IPS DF 6.9 (cell line): ENCODE measurements at regions not wholly inside any gene's neighbourhood (a gene's known extent, or its start where the extent isn't known, plus 50 kb on each side); places are given as distances from the start of the nearest gene placed in this dataset.

Experiments used
- DNase-seq: peaks from one replicate; pipeline ENCODE4 v3.0.0-alpha.2; 2013; ENCODE audit warnings: low read depth, low spot score
- H3K27ac ChIP-seq: one replicate; pipeline ENCODE4 v1.5.1; 2013; ENCODE audit warnings: low read length, control low read depth
- H3K27me3 ChIP-seq: 2 replicates; pipeline ENCODE4 v1.6.1; 2013; ENCODE audit warnings: mild to moderate bottlenecking, low read length; ENCODE audit not compliant: control insufficient read depth, insufficient read depth
- H3K36me3 ChIP-seq: 2 replicates; pipeline ENCODE4 v1.6.1; 2013; ENCODE audit warnings: low read length; ENCODE audit not compliant: control insufficient read depth, insufficient read depth
- H3K4me1 ChIP-seq: 2 replicates; pipeline ENCODE4 v1.6.1; 2013; ENCODE audit warnings: low read length; ENCODE audit not compliant: control insufficient read depth, insufficient read depth
- H3K4me3 ChIP-seq: 2 replicates; pipeline ENCODE4 v1.5.1; 2013; ENCODE audit warnings: mild to moderate bottlenecking, low read length
- H3K9me3 ChIP-seq: 2 replicates; pipeline ENCODE4 v1.6.1; 2013; ENCODE audit warnings: low read length, inconsistent platforms; ENCODE audit not compliant: control insufficient read depth, insufficient read depth
- WGBS: extraction: QIAGEN DNeasy Blood & Tissue Kit; methylation state at CpG from one replicate; pipeline ENCODE4 v1.1.7; 2013; ENCODE audit warnings: mixed read lengths, missing lambda C conversion rate; ENCODE audit not compliant: insufficient read length, insufficient coverage; 5-methylcytosine and 5-hydroxymethylcytosine counted together

- WGBS: no CpG with 5 or more reads among the region's 2 CpGs
- no peaks in the 10 kb centered on the region for H3K27me3 ChIP-seq
Observed at GRCh38 chr5:89123581-89123980, 240.6 kb upstream of the MEF2C start.

GRCh38 chr5:89120719-89121118 lies 237.7 kb upstream of the MEF2C start:
- H3K4me3 ChIP-seq: no peak overlapping the region
- DNase-seq: no peak
- H3K27me3 ChIP-seq: no peaks in the 10 kb centered on the region
- H3K9me3 ChIP-seq: no peaks in the 10 kb centered on the region
- no CpG with 5 or more reads among the region's 3 CpGs for WGBS
- no peaks in the 10 kb centered on the region for H3K4me1 ChIP-seq
- no peaks in the 10 kb centered on the region for H3K36me3 ChIP-seq
- no peak overlapping the region for H3K27ac ChIP-seq

More at GRCh38 chr5:89123581-89123980, 240.6 kb upstream of the MEF2C start:
- Histone ChIP-seq H3K9me3 (no peaks in the 10 kb centered on the region), H3K4me3 (no peak overlapping the region), H3K4me1 (no peaks in the 10 kb centered on the region), H3K36me3 (no peaks in the 10 kb centered on the region), H3K27ac (no peak overlapping the region)
- DNase-seq: no peak

GRCh38 chr5:89117124-89117644 lies 234.2 kb upstream of the MEF2C start:
- H3K4me1 ChIP-seq: no peaks in the 10 kb centered on the region
- H3K9me3 ChIP-seq: no peaks in the 10 kb centered on the region
- no peaks in the 10 kb centered on the region for H3K36me3 ChIP-seq

GRCh38 chr5:89110916-89111646 lies 228.1 kb upstream of the MEF2C start:
- Histone ChIP-seq H3K36me3 (no peaks in the 10 kb centered on the region), H3K27me3 (no peaks in the 10 kb centered on the region), H3K4me1 (no peaks in the 10 kb centered on the region), H3K4me3 (no peak overlapping the region), H3K9me3 (no peaks in the 10 kb centered on the region), H3K27ac (no peak overlapping the region)
- no CpG with 5 or more reads among the region's 4 CpGs for WGBS
- DNase-seq: no peak

More at GRCh38 chr5:89117124-89117644, 234.2 kb upstream of the MEF2C start:
- Histone ChIP-seq H3K4me3 (no peak overlapping the region), H3K27ac (no peak overlapping the region), H3K27me3 (no peaks in the 10 kb centered on the region)
- WGBS: no CpG with 5 or more reads among the region's 1 CpG
- no peak for DNase-seq

GRCh38 chr5:89106480-89106879 lies 223.5 kb upstream of the MEF2C start:
- WGBS: no CpG with 5 or more reads among the region's 1 CpG
- Histone ChIP-seq H3K36me3 (no peaks in the 10 kb centered on the region), H3K27ac (no peak overlapping the region), H3K4me3 (no peak overlapping the region), H3K9me3 (no peaks in the 10 kb centered on the region), H3K27me3 (no peaks in the 10 kb centered on the region), H3K4me1 (no peaks in the 10 kb centered on the region)
- DNase-seq: no peak

GRCh38 chr5:89105836-89106235 lies 222.9 kb upstream of the MEF2C start:
- H3K27ac ChIP-seq: no peak overlapping the region
- H3K4me1 ChIP-seq: no peaks in the 10 kb centered on the region
- H3K27me3 ChIP-seq: no peaks in the 10 kb centered on the region
- no peaks in the 10 kb centered on the region for H3K36me3 ChIP-seq
- no CpG with 5 or more reads among the region's 2 CpGs for WGBS
- no peak overlapping the region for H3K4me3 ChIP-seq
- no peak for DNase-seq
- H3K9me3 ChIP-seq: no peaks in the 10 kb centered on the region

GRCh38 chr5:89105171-89105695 lies 222.2 kb upstream of the MEF2C start:
- no peak for DNase-seq
- no CpG with 5 or more reads among the region's 1 CpG for WGBS

GRCh38 chr5:89098199-89098756 lies 215.3 kb upstream of the MEF2C start:
- H3K4me1 ChIP-seq: no peaks in the 10 kb centered on the region
- no peak overlapping the region for H3K4me3 ChIP-seq
- no peak overlapping the region for H3K27ac ChIP-seq
- H3K9me3 ChIP-seq: no peaks in the 10 kb centered on the region
- H3K36me3 ChIP-seq: no peaks in the 10 kb centered on the region
- H3K27me3 ChIP-seq: no peaks in the 10 kb centered on the region
- DNase-seq: no peak

More at GRCh38 chr5:89105171-89105695, 222.2 kb upstream of the MEF2C start:
- Histone ChIP-seq H3K4me1 (no peaks in the 10 kb centered on the region), H3K36me3 (no peaks in the 10 kb centered on the region), H3K9me3 (no peaks in the 10 kb centered on the region), H3K27me3 (no peaks in the 10 kb centered on the region), H3K27ac (no peak overlapping the region), H3K4me3 (no peak overlapping the region)

- no peaks in the 10 kb centered on the region for H3K4me1 ChIP-seq
- H3K27ac ChIP-seq: no peak overlapping the region
- no peaks in the 10 kb centered on the region for H3K9me3 ChIP-seq
- no peak overlapping the region for H3K4me3 ChIP-seq
- H3K27me3 ChIP-seq: no peaks in the 10 kb centered on the region
- no peaks in the 10 kb centered on the region for H3K36me3 ChIP-seq
- DNase-seq: no peak
- WGBS: no CpG with 5 or more reads among the region's 3 CpGs
Observed at GRCh38 chr5:89097103-89097502, 214.1 kb upstream of the MEF2C start.

GRCh38 chr5:89095341-89095740 lies 212.4 kb upstream of the MEF2C start:
- WGBS: no CpG with 5 or more reads among the region's 2 CpGs
- no peaks in the 10 kb centered on the region for H3K9me3 ChIP-seq

More at GRCh38 chr5:89095341-89095740, 212.4 kb upstream of the MEF2C start:
- Histone ChIP-seq H3K4me3 (no peak overlapping the region), H3K27ac (no peak overlapping the region), H3K36me3 (no peaks in the 10 kb centered on the region), H3K4me1 (no peaks in the 10 kb centered on the region), H3K27me3 (no peaks in the 10 kb centered on the region)
- no peak for DNase-seq
